Eye (tissue), 1 donor: ENCODE measurements at regions not wholly inside any gene's neighbourhood (a gene's known extent, or its start where the extent isn't known, plus 50 kb on each side); places are given as distances from the start of the nearest gene placed in this dataset.
"Not testable (repeated sequence)": the region's sequence is repeated elsewhere in the genome, so short reads cannot be mapped to it uniquely, and the experiment has no call there.

ENCODE experiments used
- DNase-seq: peaks from one replicate; pipeline ENCODE4 v3.0.0-alpha.2; 2015

- peak; percentile 29 for DNase-seq
These were observed 169.8 kb downstream of the SPRY2 start for GRCh38 chr13:80171096-80171495.

GRCh38 chr13:80168089-80168850 lies 172.7 kb downstream of the SPRY2 start:
- no peak for DNase-seq

GRCh38 chr13:80166352-80166751 lies 174.6 kb downstream of the SPRY2 start:
- no peak for DNase-seq

GRCh38 chr13:80164462-80164861 lies 176.5 kb downstream of the SPRY2 start:
- peak; percentile 61 for DNase-seq

GRCh38 chr13:80161896-80162295 lies 179.0 kb downstream of the SPRY2 start:
- no peak for DNase-seq

- no peak for DNase-seq
These were observed 179.7 kb downstream of the SPRY2 start for GRCh38 chr13:80161219-80161618.

GRCh38 chr13:80160110-80160509 lies 180.8 kb downstream of the SPRY2 start:
- DNase-seq: no peak

- no peak for DNase-seq
These were observed 183.5 kb downstream of the SPRY2 start for GRCh38 chr13:80157261-80157932.

GRCh38 chr13:80152142-80152541 lies 188.8 kb downstream of the SPRY2 start:
- not testable (repeated sequence) for DNase-seq

GRCh38 chr13:80151016-80151415 lies 189.9 kb downstream of the SPRY2 start:
- no peak for DNase-seq

- DNase-seq: no peak
These were observed 191.2 kb downstream of the SPRY2 start for GRCh38 chr13:80149736-80150135.

GRCh38 chr13:80145171-80145690 lies 195.7 kb downstream of the SPRY2 start:
- peak; percentile 24 for DNase-seq

GRCh38 chr13:80144493-80144892 lies 196.4 kb downstream of the SPRY2 start:
- DNase-seq: no peak

- peak; percentile 69 for DNase-seq
These were observed 199.6 kb downstream of the SPRY2 start for GRCh38 chr13:80141123-80141849.

GRCh38 chr13:80140685-80141084 lies 200.2 kb downstream of the SPRY2 start:
- DNase-seq: no peak

- DNase-seq: no peak
These were observed 201.7 kb downstream of the SPRY2 start for GRCh38 chr13:80139196-80139595.

GRCh38 chr13:80137994-80138393 lies 202.9 kb downstream of the SPRY2 start:
- no peak for DNase-seq

GRCh38 chr13:80134346-80134745 lies 206.6 kb downstream of the SPRY2 start:
- peak; percentile 56 for DNase-seq

GRCh38 chr13:80133631-80134261 lies 207.2 kb downstream of the SPRY2 start:
- peak; percentile 23 for DNase-seq

GRCh38 chr13:80132741-80133601 lies 208.0 kb downstream of the SPRY2 start:
- peak; percentile 80 for DNase-seq

GRCh38 chr13:80131204-80131603 lies 209.7 kb downstream of the SPRY2 start:
- DNase-seq: peak; percentile 80
